ELR (cell line): ENCODE measurements at regions not wholly inside any gene's neighbourhood (a gene's known extent, or its start where the extent isn't known, plus 50 kb on each side); places are given as distances from the start of the nearest gene placed in this dataset.
A peak's percentile ranks its signal among the peaks of the same experiment; 100 is the strongest.
"Not testable (repeated sequence)": the region's sequence is repeated elsewhere in the genome, so short reads cannot be mapped to it uniquely, and the experiment has no call there.

Experiments
- DNase-seq: peaks from one replicate; pipeline ENCODE4 v3.0.0-alpha.2; 2015; ENCODE audit warnings: low read depth

DNA sequence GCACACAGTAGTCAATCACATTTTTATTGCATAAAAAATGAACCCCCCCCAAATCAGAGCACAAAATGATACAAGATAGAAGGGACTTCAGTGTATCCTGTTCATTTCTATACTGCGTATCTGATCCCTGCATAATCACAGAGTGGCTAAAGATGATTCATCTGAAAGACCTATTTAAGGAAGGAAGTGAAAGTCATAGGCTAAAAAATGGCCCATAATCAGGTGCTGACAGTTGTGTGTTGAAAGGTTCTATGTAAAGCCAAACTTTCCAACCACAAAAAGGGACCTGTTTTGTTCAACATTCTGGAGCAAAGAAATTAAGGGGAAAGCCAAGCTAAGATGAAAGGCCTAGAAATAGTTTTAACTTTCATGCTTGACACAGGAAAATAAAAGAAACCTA is 147.8 kb upstream of the ATP2B1 start:
- peak; percentile 71 for DNase-seq

DNA sequence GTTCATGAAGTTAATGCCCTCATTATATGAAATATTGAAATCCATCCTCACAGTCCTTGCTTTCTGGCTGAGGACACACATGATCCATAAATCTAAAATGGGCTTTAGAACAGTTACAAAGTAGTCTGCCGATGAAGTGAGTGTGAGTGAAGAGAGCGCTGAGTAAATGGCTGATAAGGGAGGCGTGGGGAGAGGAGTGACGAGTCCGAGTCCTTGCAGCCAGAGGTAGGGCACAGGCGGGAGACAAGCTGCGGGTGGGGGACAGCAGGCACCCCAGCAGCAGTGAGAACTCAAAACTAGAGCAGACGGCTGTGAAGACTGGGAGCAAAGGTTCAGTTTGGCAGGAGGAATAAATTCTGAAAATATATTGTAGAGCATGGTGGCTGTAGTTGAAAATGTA is 140.1 kb upstream of the ATP2B1 start:
- DNase-seq, result no peak

DNA sequence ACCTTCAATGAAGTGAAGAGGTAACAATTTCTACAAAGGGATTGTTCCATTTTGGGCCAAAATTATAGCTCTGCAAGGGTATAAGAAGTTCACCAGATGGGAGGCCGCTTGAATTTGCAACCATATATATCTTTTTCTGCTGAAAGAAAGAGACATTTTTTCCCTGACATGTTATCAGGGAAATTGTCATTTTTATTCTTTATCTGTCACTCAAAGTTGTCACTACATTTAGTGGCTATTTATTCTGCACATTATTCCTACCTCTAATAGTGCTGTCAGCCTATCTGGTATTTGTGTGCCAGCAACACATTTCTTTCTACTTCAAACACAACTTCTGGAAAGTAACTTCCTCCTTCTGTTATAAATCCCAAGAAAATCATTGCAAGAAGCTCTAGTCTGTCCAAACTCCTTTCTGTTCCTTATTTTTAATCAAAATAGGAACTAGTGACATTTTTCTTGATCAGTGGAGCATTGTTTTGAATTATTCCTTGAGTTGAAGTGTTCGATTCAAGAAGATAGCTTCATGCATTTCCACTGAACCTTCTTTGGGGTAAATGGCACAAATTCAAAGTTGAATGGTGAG is 137.9 kb upstream of the ATP2B1 start:
- DNase-seq, result no peak

DNA sequence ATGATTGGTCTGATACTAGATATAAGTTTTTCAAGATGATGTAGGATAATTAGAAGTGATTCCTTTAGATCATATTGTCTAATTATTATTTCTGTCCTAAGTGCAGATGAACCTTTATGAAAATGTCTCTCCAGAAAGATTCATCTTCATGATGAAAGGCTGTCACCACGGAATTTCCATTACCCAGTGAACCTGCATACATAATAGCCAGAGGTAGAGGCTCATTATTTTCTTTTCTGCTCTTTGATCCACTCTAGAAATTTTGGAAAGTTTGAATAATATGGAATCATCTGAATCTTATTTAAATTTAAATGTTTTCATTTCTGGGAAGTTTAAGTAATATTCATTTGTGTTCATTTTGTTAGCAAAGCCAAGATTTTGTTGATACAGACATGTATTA is 137.1 kb upstream of the ATP2B1 start:
- DNase-seq, result no peak

DNA sequence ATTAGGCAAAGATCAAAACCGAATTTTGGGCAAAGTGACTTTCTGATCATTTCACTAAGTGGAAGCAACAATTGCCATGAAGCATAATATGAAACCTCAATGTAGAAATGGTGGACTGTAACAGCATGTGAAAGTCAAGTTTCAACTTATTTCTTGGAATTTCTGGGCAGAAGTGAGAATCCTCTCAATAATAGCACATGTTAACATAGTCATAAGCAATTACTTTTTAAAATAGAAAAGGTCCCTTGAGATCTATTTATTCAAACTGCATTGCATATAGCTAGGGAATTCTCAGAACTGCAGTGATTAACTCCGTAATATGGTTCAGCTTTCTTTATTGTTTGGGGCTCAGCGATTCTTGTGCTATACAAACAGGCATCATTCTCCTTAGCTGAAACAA is 136.7 kb upstream of the ATP2B1 start:
- no peak for DNase-seq

DNA sequence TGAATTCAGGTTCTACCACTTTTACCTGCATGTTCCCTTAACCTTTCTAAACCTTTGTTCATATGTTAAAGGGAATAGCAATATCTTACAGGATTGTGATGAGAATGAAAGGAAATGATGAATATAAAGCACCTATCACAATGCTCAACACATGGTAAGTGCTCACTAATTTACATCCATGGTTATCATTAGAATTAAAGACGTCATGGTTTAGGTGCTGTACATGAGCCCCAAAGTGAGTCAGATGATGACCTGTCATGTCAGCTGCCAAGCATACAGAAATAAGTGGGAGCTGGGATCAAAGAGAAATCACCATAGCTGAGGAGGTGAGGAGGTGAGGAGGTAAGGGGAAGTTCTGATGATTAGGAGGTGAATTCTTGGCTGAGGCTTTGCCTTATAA is 135.9 kb upstream of the ATP2B1 start:
- no peak for DNase-seq

DNA sequence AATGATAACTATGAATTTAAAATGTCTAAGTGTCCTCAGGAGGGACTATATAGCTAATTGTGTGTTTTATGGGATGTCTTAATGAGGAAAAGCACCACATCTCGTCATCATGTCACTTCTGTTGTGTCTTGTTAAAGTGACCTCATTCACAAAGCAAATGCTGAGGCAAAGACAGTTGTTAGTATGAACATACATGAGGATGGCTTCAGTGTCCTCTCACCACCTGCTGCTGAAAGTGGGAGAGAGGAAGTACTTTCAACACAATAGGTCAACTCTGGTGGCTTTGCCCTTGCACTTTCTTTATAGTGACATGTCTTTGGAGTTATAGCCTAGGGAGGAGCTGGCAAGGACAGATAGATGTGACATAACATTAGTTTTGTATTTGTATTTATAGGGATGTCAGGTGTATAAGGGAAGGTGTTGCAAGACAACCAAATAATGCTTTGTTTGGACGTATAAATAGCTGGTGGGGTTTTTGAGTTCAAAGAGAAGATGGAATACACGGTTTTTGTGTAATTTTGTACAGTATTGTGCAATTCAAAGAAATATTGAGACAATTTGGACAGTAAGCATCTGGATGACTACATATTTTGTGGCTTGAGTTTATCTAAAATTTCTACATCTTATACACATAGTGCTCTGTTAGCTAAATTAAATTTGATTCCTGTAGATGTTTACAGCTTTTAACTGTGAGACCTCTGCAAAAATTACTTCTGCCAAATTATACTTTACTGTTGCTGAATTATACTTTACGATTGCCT is 131.7 kb upstream of the ATP2B1 start:
- no peak for DNase-seq

DNA sequence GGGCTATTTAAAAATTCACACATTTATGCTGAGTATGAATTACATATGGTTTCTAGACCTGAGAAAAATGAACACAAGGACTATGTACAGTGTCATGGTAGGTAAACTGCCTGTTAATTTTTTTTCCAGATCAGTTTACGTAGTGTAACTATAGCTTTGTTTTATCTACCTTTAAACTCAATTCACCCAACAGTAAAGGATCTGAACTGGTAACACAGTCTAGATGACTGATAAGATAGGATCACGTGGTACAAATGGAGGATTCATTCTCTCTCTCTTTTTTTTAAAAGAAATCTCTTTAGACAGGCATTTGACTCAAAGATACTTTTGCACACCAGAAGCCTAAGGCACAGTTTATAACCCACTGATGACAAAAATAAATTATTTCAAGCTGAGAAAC is 130.8 kb upstream of the ATP2B1 start:
- DNase-seq, result no peak

DNA sequence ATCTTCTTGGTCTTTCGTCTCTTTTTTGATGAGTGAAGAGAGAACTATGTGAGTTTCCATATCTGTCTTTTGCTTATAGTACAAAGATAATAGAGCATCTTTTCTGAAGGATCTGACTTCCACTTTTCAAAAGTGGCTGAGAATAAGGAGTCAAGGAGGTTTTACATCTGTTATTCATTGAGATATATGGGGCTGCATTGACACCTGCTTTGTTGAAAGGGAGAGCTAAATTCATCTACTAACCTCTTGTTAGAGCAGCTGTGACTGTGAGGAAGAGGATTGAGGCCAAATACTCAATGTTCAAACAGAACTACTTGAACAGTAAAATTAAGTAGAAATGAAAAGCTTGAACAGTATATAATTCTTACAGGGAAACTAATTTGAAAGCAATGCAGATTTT is 130.2 kb upstream of the ATP2B1 start:
- no peak for DNase-seq

DNA sequence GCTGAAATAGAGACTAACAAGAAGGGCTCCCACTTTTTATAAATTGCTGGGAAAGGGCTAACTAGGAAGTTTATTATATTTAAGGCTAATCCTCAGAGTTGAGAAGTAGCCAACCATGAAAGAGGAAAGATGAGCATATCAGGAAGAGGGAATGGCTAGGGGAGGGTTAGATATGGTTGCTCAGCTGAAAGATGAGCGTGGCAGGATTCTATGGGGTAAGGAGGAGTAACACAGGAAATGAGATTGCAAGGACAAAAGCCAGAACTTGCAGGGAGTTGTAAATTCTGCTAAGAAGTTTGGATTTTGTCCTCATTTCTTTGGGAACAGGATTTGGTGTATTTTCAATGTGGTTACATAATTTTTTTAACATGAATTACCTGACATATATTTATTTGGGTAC is 127.4 kb upstream of the ATP2B1 start:
- DNase-seq, result peak; percentile 13

DNA sequence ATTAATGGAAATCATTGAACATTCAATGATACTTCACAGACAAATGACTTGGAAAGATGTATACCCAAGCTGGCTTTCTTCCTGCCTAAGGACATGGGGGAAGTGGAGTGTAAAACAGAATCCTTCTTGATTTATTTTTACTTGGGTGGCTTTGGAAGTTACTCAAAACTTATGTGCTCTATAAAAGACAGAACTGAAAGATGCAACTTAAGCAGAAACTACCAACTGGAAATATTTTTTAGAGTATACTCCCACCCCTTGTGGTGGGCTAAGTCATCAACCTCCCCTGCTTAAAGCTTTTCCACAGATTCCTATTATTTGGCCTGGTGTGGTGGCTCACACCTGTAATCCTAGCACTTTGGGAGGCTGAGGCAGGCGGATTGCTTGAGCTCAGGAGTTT is 126.0 kb upstream of the ATP2B1 start:
- no peak for DNase-seq

DNA sequence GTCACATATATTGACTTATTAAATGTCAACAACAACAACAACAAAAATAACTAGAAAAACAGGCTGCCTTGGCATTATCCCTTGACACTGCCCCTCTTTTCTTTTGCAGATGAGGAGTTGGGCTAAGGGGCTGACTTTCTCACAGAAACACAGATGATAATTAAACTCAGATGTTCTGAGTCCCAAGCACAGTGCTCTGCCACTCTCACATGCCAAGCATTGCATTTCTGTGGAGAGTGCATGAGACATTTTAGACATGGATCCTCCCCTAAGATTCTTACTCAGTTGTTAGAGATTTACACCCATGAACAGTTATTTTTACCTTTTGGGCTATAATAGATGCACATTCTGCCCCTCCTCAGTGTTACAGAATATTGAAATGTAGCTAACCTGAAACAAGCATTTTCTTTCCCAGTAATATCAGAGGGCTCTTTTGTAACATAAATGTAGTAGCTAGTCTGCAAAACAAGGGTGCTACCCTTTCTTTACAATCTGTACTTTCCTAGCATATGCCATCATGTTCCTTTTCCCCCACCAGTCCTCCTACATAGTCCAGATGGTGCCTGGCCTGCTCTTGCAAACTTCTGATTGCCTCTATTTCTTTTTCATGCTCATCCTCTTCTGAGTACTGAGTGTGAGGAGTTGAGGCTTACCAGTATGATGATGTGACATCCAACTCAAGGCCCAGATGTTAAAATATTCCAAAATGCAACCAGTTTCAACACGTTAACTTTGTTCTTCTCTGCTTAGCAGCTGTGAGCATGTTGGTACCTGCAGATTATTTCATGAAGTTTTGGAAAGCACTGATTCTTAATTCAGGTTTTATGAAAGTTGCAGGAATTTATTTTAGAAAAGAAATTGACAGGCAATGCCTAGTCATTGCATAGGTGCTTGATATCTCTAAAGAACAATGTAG is 125.0 kb upstream of the ATP2B1 start:
- DNase-seq, result no peak

DNA sequence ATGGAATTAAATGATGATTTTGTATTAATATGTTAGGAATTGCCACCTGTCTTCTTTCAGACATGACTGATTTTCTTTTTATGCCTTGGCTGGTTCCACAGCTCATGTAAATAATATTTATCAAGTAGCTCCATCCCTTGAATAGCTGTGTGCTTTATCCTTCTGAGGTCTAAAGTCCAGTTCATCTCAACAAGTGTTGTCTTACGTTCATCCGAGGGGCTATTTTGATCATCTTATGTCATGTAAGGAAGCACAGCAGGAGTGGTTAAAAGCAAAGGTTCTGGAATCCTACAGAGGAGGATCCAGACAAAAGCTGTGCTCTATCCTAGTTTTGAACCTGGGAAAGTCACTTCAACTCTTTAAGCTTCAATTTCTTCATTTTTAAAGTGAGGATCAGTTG is 123.7 kb upstream of the ATP2B1 start:
- no peak for DNase-seq

DNA sequence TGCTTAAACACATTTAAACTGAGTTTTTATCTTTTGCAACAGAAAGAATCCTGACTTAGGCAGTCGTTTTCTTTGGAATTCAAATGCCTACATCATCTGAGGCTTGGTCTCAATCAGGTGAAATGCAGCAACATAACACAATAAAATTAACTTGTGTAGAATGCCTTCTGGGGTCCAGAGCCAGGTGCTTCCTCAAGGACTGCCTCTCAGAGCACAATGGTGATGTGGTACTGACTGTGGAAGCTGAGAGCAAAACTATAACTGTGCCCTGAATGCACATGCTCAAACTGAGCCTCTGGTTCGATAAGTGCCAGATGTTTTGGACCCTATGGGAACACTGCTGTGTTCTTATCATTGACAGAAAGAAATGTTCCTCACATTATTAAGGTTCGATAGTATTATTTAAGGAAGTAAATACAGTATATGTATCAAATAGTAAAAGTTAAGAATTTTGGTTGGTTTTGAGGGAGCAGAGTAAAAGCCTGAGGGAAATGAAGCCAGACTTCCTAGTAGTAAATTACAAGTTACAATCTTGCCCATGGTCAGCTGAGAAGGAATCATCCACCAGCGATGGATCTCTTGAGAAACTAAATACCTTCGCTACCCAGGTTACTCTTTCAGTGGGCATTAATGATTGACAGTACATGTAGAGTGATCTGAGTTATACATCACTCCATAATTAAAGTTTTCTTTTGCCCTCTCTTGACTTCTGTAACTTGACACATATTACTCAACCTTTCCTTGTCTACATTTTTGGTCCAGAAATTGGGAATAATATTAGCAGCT is 122.9 kb upstream of the ATP2B1 start:
- no peak for DNase-seq

DNA sequence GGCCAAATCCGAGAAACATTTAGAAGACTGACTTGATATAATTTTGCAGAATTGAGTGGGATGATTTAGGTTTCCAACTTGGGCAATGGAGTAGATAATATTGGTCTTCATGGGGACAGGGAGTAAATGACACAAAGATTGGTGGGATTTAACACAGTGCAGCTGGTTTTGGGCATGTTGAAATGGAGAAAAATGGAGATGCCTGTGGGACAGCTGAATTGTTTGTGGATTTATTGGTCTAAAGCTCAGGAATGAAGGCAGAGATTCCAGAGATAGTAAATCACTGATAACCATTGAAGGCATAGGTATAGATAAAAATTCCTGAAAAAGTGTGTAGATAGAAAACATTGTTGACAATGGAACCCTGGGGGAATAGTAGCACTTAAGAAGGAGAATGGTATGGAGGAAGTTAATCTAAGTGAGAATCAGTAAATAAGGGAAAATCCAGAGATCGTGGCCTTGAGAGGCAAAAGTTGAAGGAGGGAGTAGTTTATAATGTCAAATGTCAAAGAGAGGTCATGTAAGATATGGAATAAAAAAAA is 120.9 kb upstream of the ATP2B1 start:
- no peak for DNase-seq

DNA sequence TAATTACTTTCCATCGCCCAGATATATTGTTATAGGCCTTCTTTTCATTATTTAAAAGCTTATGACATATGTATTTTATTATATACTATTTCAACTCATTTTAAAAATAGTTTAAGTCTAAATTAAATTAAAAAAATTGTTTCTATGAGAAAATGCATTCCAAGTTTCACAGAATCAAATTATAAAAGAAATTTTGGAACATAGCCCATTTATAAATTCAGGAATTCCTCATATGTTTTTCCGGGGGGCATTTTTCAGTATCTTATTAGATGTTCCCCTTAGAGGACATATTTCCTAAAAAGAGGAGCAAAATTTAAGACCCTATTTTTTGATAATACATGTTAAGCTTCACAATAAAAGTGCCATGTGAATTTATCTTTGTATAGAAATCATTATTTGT is 119.9 kb upstream of the ATP2B1 start:
- DNase-seq, result no peak

DNA sequence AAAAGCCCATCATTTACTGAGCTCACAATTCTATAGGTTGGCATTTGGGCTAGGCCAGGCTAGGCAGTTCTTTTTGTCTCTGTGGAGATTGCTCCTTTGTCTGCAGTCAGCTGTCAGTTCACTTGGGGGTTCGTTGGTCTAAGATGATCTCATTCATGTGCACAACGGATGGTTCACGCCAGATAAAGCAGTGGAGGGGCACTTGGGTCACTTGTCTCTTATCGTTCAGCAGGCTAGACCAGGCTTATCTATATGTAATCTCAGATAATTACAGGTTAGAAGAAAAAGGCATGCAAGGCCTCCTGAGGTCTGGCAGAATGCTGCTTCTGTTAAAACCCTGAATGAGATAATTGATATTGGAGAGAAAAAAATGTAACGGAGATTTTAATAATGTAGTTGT is 119.0 kb upstream of the ATP2B1 start:
- DNase-seq, result no peak

DNA sequence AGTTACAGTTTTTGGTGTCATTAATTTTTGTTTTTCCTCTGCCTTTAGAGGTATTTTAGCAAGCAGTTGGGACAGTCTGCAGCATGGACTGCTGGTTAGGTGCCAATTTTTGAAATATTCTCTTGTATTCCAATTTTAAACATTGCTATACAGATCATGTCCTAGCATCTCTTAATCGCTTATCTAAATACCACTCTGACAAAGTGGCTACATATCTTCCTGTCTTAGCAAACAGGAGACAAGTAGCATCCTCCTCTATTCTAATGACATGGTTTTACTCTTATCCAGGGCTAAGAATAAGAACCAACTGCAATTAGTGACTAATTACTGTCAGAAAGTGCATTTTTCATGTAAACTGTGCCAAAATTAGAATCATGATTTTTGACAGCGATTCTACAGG is 117.8 kb upstream of the ATP2B1 start:
- DNase-seq, result no peak

DNA sequence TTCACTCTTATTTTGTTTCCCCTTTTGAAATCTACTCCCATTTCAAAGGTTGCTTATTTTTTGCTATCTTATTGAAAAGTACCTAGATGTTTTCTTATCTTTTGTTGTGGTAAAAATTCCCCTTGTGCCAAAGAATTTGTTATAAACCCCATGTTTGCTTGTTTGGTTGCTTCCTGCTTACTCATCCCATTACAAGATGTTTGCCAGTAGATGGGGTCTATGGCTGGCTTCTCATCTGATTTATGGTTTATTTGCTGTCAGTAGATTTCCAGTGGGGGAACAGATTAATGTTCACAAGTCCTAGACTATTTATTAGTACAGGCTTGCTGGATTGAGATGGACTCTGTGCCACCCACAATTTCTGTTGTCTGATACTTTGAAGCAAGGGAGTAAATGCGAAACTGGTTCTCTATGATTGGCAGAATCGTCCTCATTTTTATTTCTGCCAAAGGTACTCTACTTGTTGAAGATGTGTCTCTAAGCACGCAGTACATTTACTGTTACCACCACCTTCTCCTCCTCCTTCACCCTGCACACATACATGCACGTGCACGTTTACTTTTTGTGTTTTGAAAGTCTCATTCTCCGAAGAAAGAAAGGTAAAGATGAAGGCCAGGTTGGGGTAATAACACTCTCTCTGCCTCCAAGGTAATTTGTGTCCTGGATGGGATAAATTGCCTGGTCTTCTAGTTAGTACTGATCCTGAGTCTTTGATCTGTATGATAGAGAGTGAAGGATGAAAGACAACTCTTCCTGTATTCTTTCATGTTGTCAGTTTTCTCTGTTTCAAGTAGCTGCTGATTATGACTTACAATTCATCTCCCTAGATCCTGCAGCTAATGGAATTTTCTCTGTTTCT is 117.2 kb upstream of the ATP2B1 start:
- DNase-seq, result peak; percentile 72

DNA sequence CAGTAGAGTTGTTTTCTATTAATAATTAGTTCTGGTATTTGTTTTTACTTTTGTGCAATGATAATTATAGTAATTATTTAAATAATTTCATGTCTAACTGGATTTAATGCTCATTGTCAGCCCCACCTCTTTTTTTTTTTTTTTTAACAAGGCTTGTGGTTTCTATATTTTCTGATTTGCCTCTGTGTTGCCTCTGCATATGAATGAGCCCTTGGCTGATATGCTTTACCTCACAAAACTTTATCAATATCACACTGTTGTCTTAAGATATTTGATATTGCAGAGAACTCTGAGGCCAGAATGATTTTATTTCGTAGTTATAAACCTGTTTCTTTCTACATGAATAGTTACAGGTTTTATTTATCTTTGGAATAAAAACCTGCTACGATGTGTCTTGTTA is 116.2 kb upstream of the ATP2B1 start:
- no peak for DNase-seq

DNA sequence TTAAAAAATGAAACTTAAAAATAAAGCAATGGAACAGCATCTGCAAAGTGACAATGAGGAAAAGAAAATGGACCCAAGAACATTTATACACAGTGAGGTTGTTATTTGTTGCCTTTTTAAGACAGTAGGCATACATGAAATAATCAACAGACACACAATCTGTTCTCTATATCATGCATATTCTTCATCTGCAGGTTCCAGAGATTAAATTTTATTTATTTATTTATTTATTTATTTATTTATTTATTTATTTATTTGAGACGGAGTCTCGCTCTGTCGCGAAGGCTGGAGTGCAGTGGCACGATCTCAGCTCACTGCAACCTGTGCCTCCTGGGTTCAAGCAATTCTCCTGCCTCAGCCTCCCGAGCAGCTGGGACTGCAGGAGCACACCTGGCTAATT is 114.4 kb upstream of the ATP2B1 start:
- not testable (repeated sequence) for DNase-seq
